MM.1S (cell line): ENCODE measurements at regions not wholly inside any gene's neighbourhood (a gene's known extent, or its start where the extent isn't known, plus 50 kb on each side); places are given as distances from the start of the nearest gene placed in this dataset.

Experiments used
- EZH2 ChIP-seq: fragments of 300-600 bp; sonication (generic); optimal IDR thresholded peaks from 2 replicates; pipeline ENCODE3; 2017; ENCODE audit warnings: low read depth, mild to moderate bottlenecking, antibody characterized with exemption, low read length, mixed read lengths
- EZH2phosphoT487 ChIP-seq: fragments of 300-600 bp; sonication (generic); IDR thresholded peaks from 2 replicates; pipeline ENCODE4 v1.6.1; 2018; ENCODE audit warnings: antibody characterized with exemption, low read length
- TF ChIP-seq, protein P1 (sequence below): fragments of 300-600 bp; sonication (generic); IDR thresholded peaks from 2 replicates; pipeline ENCODE4 v1.5.1; 2016; ENCODE audit warnings: antibody characterized with exemption, low read length, mixed read lengths

GRCh38 chr15:37820380-37821128 lies 113.9 kb upstream of the TMCO5A start:
- TF ChIP-seq, protein P1, sequence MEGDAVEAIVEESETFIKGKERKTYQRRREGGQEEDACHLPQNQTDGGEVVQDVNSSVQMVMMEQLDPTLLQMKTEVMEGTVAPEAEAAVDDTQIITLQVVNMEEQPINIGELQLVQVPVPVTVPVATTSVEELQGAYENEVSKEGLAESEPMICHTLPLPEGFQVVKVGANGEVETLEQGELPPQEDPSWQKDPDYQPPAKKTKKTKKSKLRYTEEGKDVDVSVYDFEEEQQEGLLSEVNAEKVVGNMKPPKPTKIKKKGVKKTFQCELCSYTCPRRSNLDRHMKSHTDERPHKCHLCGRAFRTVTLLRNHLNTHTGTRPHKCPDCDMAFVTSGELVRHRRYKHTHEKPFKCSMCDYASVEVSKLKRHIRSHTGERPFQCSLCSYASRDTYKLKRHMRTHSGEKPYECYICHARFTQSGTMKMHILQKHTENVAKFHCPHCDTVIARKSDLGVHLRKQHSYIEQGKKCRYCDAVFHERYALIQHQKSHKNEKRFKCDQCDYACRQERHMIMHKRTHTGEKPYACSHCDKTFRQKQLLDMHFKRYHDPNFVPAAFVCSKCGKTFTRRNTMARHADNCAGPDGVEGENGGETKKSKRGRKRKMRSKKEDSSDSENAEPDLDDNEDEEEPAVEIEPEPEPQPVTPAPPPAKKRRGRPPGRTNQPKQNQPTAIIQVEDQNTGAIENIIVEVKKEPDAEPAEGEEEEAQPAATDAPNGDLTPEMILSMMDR = no peak
- no peak for TF ChIP-seq EZH2
- TF ChIP-seq EZH2phosphoT487 = no peak
